Tibial artery (tissue), 4 donors: ENCODE measurements at regions not wholly inside any gene's neighbourhood (a gene's known extent, or its start where the extent isn't known, plus 50 kb on each side); places are given as distances from the start of the nearest gene placed in this dataset.

Source experiments
- DNase-seq, 2 donors: peaks; one replicate each; pipeline ENCODE4 v3.0.0-alpha.2; 2019
- H3K27ac ChIP-seq, 2 donors: fragments of 200-600 bp; sonication (generic) in 1 of 2; 1 replicate in 1 of 2; 2 replicates in 1 of 2; pipeline ENCODE4 v1.5.1; 2018 to 2019; ENCODE audit warnings: mild to moderate bottlenecking in 1 of 2
- H3K27me3 ChIP-seq, 2 donors: fragments of 200-600 bp; sonication (generic) in 1 of 2; one replicate each; pipeline versions ENCODE4 v1.5.1 to v1.6.0; 2016 to 2019
- H3K36me3 ChIP-seq, 3 donors: fragments of 200-600 bp; sonication (generic) in 2 of 3; one replicate each; pipeline ENCODE4 v1.5.1; 2016 to 2019; ENCODE audit warnings: mild to moderate bottlenecking in 2 of 3
- H3K4me1 ChIP-seq, 4 donors: fragments of 200-600 bp; sonication (generic) in 2 of 4; 1 replicate in 3 of 4; 2 replicates in 1 of 4; pipeline ENCODE4 v1.5.1; 2016 to 2019
- H3K4me3 ChIP-seq, 2 donors: fragments of 200-600 bp; sonication (generic) in 1 of 2; 1 replicate in 1 of 2; 2 replicates in 1 of 2; pipeline ENCODE4 v1.5.1; 2018 to 2019; ENCODE audit warnings: mild to moderate bottlenecking in 2 of 2
- H3K9me3 ChIP-seq, 3 donors: fragments of 200-600 bp; sonication (generic) in 1 of 3; one replicate each; pipeline ENCODE4 v1.5.1; 2016 to 2019
- CTCF ChIP-seq, 2 experiments: fragments of 200-600 bp in 1 of 2; fragments of 450-650 bp in 1 of 2; IDR thresholded peaks; one replicate each; pipeline ENCODE4 v1.5.1; 2017 to 2019; ENCODE audit warnings: antibody characterized with exemption in 2 of 2, mild to moderate bottlenecking in 1 of 2, moderate library complexity in 1 of 2
- intact Hi-C: fragments of 100-400 bp; cut with DNase I; formaldehyde crosslinking; loops from one replicate; pipeline ENCODE4 v1.15.0; 2023; ENCODE audit warnings: low total_unique reads

- peak overlapping the region; percentile 66 to 69 for H3K27ac ChIP-seq
- H3K4me3 ChIP-seq: no peak overlapping the region
Observed at GRCh38 chr9:88652876-88653275, 117.9 kb downstream of the NXNL2 start.

GRCh38 chr9:88653406-88653805 is 118.4 kb downstream of the NXNL2 start:
- Histone ChIP-seq H3K4me3 (no peak overlapping the region), H3K27me3 (no peaks in the 10 kb centered on the region), H3K9me3 (no peaks in the 10 kb centered on the region), H3K4me1 (peaks cover 0 to 39% (median 21%) of the 10 kb centered on the region in 4 donors), H3K36me3 (no peaks in the 10 kb centered on the region), H3K27ac (peak overlapping the region in 1 of 2 donors; percentile 69)
- TF ChIP-seq CTCF (IDR thresholded peaks at IDR 0.05): no peak
- intact Hi-C loops: loop anchor here (10.0 kb wide), 1 partner anchor 59 kb away; no protein-coding TSS in a partner anchor
- DNase-seq: no peak

More at GRCh38 chr9:88652876-88653275, 117.9 kb downstream of the NXNL2 start:
- Histone ChIP-seq H3K27me3 (no peaks in the 10 kb centered on the region), H3K4me1 (peaks cover 0 to 39% (median 21%) of the 10 kb centered on the region in 4 donors), H3K36me3 (no peaks in the 10 kb centered on the region), H3K9me3 (no peaks in the 10 kb centered on the region)
- intact Hi-C loops: loop anchor here (10.0 kb wide), 1 partner anchor 58 kb away; no protein-coding TSS in a partner anchor
- DNase-seq: no peak
- TF ChIP-seq CTCF (IDR thresholded peaks at IDR 0.05): no peak

GRCh38 chr9:88653911-88654310 is 118.9 kb downstream of the NXNL2 start:
- H3K36me3 ChIP-seq: no peaks in the 10 kb centered on the region
- H3K9me3 ChIP-seq: no peaks in the 10 kb centered on the region
- intact Hi-C loops: loop anchor here (10.0 kb wide), 1 partner anchor 59 kb away; no protein-coding TSS in a partner anchor
- no peak overlapping the region for H3K4me3 ChIP-seq
- no peak for TF ChIP-seq CTCF (IDR thresholded peaks at IDR 0.05)
- H3K27ac ChIP-seq: peak overlapping the region in 1 of 2 donors; percentile 69
- peaks cover 0 to 39% (median 22%) of the 10 kb centered on the region in 4 donors for H3K4me1 ChIP-seq
- DNase-seq: no peak
- H3K27me3 ChIP-seq: no peaks in the 10 kb centered on the region

- intact Hi-C loops: loop anchor here (10.0 kb wide), 1 partner anchor 63 kb away; no protein-coding TSS in a partner anchor
- H3K27ac ChIP-seq: no peak overlapping the region
- H3K36me3 ChIP-seq: no peaks in the 10 kb centered on the region
- TF ChIP-seq CTCF (IDR thresholded peaks at IDR 0.05): no peak
- H3K27me3 ChIP-seq: no peaks in the 10 kb centered on the region
- H3K4me1 ChIP-seq: peaks cover 0 to 22% (median 12%) of the 10 kb centered on the region in 4 donors
- H3K4me3 ChIP-seq: no peak overlapping the region
- H3K9me3 ChIP-seq: no peaks in the 10 kb centered on the region
- DNase-seq: no peak
Observed at GRCh38 chr9:88657893-88658292, 122.9 kb downstream of the NXNL2 start.

- no peak for TF ChIP-seq CTCF (IDR thresholded peaks at IDR 0.05)
- peak in 1 of 2 donors; percentile 46 for DNase-seq
- no peak overlapping the region for H3K27ac ChIP-seq
- intact Hi-C loops: loop anchor here (10.0 kb wide), 1 partner anchor 64 kb away; no protein-coding TSS in a partner anchor
- H3K27me3 ChIP-seq: no peaks in the 10 kb centered on the region
- no peaks in the 10 kb centered on the region for H3K9me3 ChIP-seq
- no peak overlapping the region for H3K4me3 ChIP-seq
- no peaks in the 10 kb centered on the region for H3K36me3 ChIP-seq
- peaks cover 0 to 17% (median 7%) of the 10 kb centered on the region in 4 donors for H3K4me1 ChIP-seq
Observed at GRCh38 chr9:88658311-88658822, 123.4 kb downstream of the NXNL2 start.
